Panc1 (cell line): ENCODE measurements at regions not wholly inside any gene's neighbourhood (a gene's known extent, or its start where the extent isn't known, plus 50 kb on each side); places are given as distances from the start of the nearest gene placed in this dataset.

ENCODE experiments used
- ATAC-seq: fragments of 200-7000 bp; cut with Tn5 transposase; 2 replicates; pipeline ENCODE4 v1.9.1; 2020; ENCODE audit warnings: mild to moderate bottlenecking, moderate library complexity
- BruUV-seq: library from RNA; stranded (reverse); fragments of 400-500 nt; replicated peaks from 2 replicates; lab custom pipeline; 2021; lab: Mats Ljungman, UMichigan
- CTCF ChIA-PET: fragments of 300-600 bp; sonication (Branson Sonifier 250); formaldehyde crosslinking; loops from one replicate; lab custom pipeline; 2022; ENCODE audit warnings: antibody characterized with exemption; lab: Charles Lee
- POLR2A ChIA-PET: fragments of 300-600 bp; sonication (Branson Sonifier 250); formaldehyde crosslinking; loops from one replicate; lab custom pipeline; 2022; ENCODE audit warnings: antibody characterized with exemption; lab: Charles Lee
- DNase-seq: peaks from one replicate; pipeline ENCODE4 v3.0.0-alpha.2; 2010; ENCODE audit warnings: low read depth, low spot score
- H3K27ac ChIP-seq: 2 replicates; pipeline ENCODE4 v1.5.1; 2011; ENCODE audit warnings: mild to moderate bottlenecking, low read length, inconsistent platforms
- H3K27me3 ChIP-seq: fragments of 200-500 bp; sonication (Bioruptor generic); 2 replicates; pipeline ENCODE4 v1.6.0; 2014; ENCODE audit warnings: low read length, inconsistent platforms; ENCODE audit not compliant: control insufficient read depth, insufficient read depth
- H3K36me3 ChIP-seq: fragments of 200-500 bp; sonication (Bioruptor generic); 2 replicates; pipeline ENCODE4 v1.5.1; 2014; ENCODE audit warnings: inconsistent platforms, mild to moderate bottlenecking, low read length, moderate library complexity; ENCODE audit not compliant: control insufficient read depth, insufficient read depth
- H3K4me1 ChIP-seq: 2 replicates; pipeline ENCODE4 v1.5.1; 2011; ENCODE audit warnings: inconsistent platforms, mild to moderate bottlenecking, low read length, moderate library complexity; ENCODE audit not compliant: control insufficient read depth, insufficient read depth
- H3K4me3 ChIP-seq, 2 experiments: 2 replicates each; pipeline ENCODE4 v1.5.1; 2011 to 2012; ENCODE audit warnings: low read depth in 2 of 2, low read length in 2 of 2, mild to moderate bottlenecking in 2 of 2, inconsistent platforms in 1 of 2, moderate library complexity in 1 of 2
- H3K9me3 ChIP-seq: fragments of 200-500 bp; sonication (Bioruptor generic); 2 replicates; pipeline ENCODE4 v1.5.1; 2014; ENCODE audit warnings: low read depth, mild to moderate bottlenecking, inconsistent platforms, low read length, moderate library complexity; ENCODE audit not compliant: control insufficient read depth, insufficient read depth
- CTCF ChIP-seq: fragments of 450-650 bp; IDR thresholded peaks from 2 replicates; pipeline ENCODE4 v1.5.1; 2017; ENCODE audit warnings: mild to moderate bottlenecking
- POLR2AphosphoS5 ChIP-seq: IDR thresholded peaks from 2 replicates; pipeline ENCODE4 v1.6.1; 2012; ENCODE audit warnings: mild to moderate bottlenecking, low read depth, low read length, moderate library complexity
- SIN3A ChIP-seq: IDR thresholded peaks from 2 replicates; pipeline ENCODE4 v1.6.1; 2012; ENCODE audit warnings: low read depth, mild to moderate bottlenecking, low read length, moderate library complexity, borderline replicate concordance; ENCODE audit not compliant: insufficient read depth
- TCF7L2 ChIP-seq: IDR thresholded peaks from 2 replicates; pipeline ENCODE4 v1.6.1; 2011; ENCODE audit warnings: mild to moderate bottlenecking, low read depth, low read length, inconsistent platforms
- in situ Hi-C: cut with HindIII; loops from 2 replicates; pipeline ENCODE4 v1.10.0; 2016; ENCODE audit warnings: low sequenced_read_pairs, low pct_unique_long_range_greater_than_20kb
- intact Hi-C: fragments of 100-400 bp; cut with micrococcal nuclease; formaldehyde crosslinking; loops from one replicate; pipeline ENCODE4 v1.10.0; 2022; ENCODE audit not compliant: unreplicated experiment
- TF ChIP-seq, protein P1 (sequence below), 2 experiments: IDR thresholded peaks; 2 replicates each; pipeline ENCODE4 v1.6.1; 2011 to 2012; ENCODE audit warnings: low read depth in 2 of 2, control low read depth in 1 of 2, low read length in 1 of 2, mild to moderate bottlenecking in 1 of 2, moderate library complexity in 1 of 2; ENCODE audit not compliant: insufficient read depth in 1 of 2

GRCh38 chr20:39645131-39645530, 683.0 kb downstream of the DHX35 start:
- BruUV-seq = no TSS peak
- POLR2A ChIA-PET = no interaction called here
- Histone ChIP-seq H3K4me1 (no peaks in the 10 kb centered on the region), H3K9me3 (no peaks in the 10 kb centered on the region), H3K27ac (no peak overlapping the region), H3K4me3 (no peak overlapping the region), H3K36me3 (no peaks in the 10 kb centered on the region), H3K27me3 (no peaks in the 10 kb centered on the region)
- CTCF ChIA-PET = no interaction called here
- ATAC-seq (no peak), DNase-seq (no peak)
- TF ChIP-seq POLR2AphosphoS5 = no peak
- no peak for TF ChIP-seq CTCF
- no peak for TF ChIP-seq TCF7L2
- no peak for TF ChIP-seq SIN3A
- TF ChIP-seq, protein P1, sequence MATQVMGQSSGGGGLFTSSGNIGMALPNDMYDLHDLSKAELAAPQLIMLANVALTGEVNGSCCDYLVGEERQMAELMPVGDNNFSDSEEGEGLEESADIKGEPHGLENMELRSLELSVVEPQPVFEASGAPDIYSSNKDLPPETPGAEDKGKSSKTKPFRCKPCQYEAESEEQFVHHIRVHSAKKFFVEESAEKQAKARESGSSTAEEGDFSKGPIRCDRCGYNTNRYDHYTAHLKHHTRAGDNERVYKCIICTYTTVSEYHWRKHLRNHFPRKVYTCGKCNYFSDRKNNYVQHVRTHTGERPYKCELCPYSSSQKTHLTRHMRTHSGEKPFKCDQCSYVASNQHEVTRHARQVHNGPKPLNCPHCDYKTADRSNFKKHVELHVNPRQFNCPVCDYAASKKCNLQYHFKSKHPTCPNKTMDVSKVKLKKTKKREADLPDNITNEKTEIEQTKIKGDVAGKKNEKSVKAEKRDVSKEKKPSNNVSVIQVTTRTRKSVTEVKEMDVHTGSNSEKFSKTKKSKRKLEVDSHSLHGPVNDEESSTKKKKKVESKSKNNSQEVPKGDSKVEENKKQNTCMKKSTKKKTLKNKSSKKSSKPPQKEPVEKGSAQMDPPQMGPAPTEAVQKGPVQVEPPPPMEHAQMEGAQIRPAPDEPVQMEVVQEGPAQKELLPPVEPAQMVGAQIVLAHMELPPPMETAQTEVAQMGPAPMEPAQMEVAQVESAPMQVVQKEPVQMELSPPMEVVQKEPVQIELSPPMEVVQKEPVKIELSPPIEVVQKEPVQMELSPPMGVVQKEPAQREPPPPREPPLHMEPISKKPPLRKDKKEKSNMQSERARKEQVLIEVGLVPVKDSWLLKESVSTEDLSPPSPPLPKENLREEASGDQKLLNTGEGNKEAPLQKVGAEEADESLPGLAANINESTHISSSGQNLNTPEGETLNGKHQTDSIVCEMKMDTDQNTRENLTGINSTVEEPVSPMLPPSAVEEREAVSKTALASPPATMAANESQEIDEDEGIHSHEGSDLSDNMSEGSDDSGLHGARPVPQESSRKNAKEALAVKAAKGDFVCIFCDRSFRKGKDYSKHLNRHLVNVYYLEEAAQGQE (IDR thresholded peaks at IDR 0.05; ENCODE audit: insufficient read depth in 1 of 2, low read depth in 2 of 2, low read length in 1 of 2) = no peak
- intact Hi-C loops = no loop called here
- in situ Hi-C loops = no loop called here

- Histone ChIP-seq H3K27me3 (no peaks in the 10 kb centered on the region), H3K4me3 (no peak overlapping the region), H3K27ac (no peak overlapping the region), H3K36me3 (no peaks in the 10 kb centered on the region), H3K4me1 (no peaks in the 10 kb centered on the region), H3K9me3 (no peaks in the 10 kb centered on the region)
- intact Hi-C loops (no loop called here), in situ Hi-C loops (no loop called here)
- POLR2A ChIA-PET = no interaction called here
- BruUV-seq = no TSS peak
- TF ChIP-seq, protein P1 (IDR thresholded peaks at IDR 0.05; ENCODE audit: insufficient read depth in 1 of 2, low read depth in 2 of 2, low read length in 1 of 2) = no peak
- TF ChIP-seq CTCF (no peak), POLR2AphosphoS5 (no peak), TCF7L2 (no peak), SIN3A (no peak)
- CTCF ChIA-PET = no interaction called here
- no peak for ATAC-seq
- DNase-seq = no peak
Observed at GRCh38 chr20:39643292-39643691, 681.1 kb downstream of the DHX35 start.
